ENCODE measurements at regions not wholly inside any gene's neighbourhood (a gene's known extent, or its start where the extent isn't known, plus 50 kb on each side); places are given as distances from the start of the nearest gene placed in this dataset.
A peak's percentile ranks its signal among the peaks of the same experiment; 100 is the strongest.

DNA sequence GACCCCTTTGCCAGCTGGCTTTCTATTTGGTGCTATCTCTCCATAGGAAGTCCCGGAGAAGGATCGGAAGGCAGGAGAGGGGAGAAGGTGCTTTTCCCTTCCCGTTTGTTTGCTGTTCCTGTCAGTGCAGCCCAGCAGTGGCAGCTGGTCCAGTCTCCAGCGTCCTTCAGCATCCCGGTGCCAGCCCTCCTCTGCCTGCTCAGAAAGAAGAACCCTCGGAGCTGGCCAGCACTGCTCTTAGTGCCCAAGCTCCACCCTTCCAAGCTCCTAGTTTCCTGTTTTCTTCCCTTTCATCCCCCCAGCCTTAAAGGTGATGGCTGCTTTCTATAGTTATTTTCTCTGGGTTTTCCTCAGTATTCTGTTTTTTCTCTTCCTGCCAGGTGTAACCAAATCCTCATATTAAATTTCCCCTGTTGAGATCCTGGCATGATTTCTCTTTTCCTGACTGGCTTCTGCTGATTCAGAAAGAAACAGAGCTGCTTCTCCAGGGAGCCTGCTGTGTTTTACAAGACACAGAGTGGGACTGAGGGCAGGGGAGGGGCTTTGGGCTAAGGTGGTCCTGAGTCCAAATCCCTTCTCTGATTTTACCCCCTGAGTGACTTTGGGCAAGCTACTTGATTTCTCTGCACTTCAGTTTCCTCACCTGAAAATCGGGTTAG is 186.8 kb downstream of the COPRS start:
- TF ChIP-seq, protein P1, sequence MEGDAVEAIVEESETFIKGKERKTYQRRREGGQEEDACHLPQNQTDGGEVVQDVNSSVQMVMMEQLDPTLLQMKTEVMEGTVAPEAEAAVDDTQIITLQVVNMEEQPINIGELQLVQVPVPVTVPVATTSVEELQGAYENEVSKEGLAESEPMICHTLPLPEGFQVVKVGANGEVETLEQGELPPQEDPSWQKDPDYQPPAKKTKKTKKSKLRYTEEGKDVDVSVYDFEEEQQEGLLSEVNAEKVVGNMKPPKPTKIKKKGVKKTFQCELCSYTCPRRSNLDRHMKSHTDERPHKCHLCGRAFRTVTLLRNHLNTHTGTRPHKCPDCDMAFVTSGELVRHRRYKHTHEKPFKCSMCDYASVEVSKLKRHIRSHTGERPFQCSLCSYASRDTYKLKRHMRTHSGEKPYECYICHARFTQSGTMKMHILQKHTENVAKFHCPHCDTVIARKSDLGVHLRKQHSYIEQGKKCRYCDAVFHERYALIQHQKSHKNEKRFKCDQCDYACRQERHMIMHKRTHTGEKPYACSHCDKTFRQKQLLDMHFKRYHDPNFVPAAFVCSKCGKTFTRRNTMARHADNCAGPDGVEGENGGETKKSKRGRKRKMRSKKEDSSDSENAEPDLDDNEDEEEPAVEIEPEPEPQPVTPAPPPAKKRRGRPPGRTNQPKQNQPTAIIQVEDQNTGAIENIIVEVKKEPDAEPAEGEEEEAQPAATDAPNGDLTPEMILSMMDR (IDR thresholded peaks at IDR 0.05; ENCODE audit: low read length, missing control alignments) = no peak
- no peak for DNase-seq (ENCODE audit: low read depth)

DNA sequence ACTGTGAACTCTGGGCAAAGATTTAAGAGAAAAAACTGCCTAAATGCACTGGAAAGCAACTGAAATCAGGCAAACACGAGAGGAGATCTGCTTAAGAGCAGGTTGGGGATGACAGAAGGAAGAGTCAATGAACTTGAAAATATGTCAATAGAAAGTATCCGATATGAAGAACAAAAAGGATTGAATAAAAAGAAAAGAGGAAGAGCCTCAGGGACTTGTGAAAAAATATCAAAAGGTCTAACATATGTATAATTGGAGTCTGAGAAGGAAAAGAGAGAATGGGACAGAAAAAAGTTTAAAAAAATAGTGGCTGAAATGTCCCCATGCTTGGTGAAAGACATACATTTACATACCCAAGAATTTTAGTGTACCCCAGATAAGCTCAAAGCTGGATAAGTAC is 195.5 kb downstream of the COPRS start:
- no peak overlapping the region for H3K4me3 ChIP-seq (replicated peaks; ENCODE audit: low read depth, low read length)
- TF ChIP-seq, protein P1 (IDR thresholded peaks at IDR 0.05; ENCODE audit: low read length, missing control alignments) = no peak
- peak; percentile 39 for DNase-seq (ENCODE audit: low read depth)

More for the DNA sequence above, 186.8 kb downstream of the COPRS start:
- H3K4me3 ChIP-seq (replicated peaks; ENCODE audit: low read depth, low read length) = no peak overlapping the region

DNA sequence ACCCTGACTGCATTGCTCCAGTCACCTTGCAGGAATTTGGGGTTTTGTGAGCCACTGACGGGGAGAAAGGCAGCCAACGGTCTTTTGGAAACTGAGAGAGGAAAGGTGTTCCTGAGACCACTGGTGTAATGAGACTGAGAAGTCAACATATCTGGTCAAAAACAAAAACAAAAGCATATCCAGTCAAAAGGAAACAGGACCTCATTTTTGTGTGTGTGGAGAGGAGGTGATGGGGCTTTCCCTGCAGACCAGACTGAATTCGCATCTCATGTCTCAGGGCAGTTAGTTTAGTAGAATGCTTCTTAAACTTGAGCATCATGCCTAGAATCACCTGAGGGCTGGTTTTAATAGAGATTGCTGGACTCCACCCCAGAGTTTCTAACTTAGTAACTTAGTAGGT is 198.4 kb downstream of the COPRS start:
- TF ChIP-seq, protein P1 (IDR thresholded peaks at IDR 0.05; ENCODE audit: low read length, missing control alignments) = no peak
- H3K4me3 ChIP-seq (replicated peaks; ENCODE audit: low read depth, low read length) = no peak overlapping the region
- DNase-seq (ENCODE audit: low read depth) = no peak

DNA sequence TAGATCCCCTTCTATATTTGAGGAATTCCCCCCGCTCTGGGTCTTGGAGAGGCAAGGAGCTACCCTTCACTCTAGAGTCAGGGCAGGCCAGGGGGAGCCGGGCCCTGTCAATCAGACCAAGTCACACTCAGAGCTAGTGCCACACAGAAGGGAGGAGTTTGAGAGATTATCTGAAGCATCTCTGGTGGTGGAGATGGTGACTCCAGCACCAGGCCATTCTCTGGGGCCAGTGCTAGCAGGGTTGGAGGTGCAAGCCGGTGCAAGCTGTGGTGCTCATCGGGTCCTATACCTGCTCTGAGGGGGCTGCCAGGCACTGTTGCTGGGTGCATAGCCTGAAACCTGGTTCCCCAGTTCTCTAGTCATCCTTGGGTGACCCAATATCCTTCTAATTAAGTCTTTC is 201.2 kb downstream of the COPRS start:
- no peak overlapping the region for H3K4me3 ChIP-seq (replicated peaks; ENCODE audit: low read depth, low read length)
- TF ChIP-seq, protein P1 (IDR thresholded peaks at IDR 0.05; ENCODE audit: low read length, missing control alignments) = no peak
- no peak for DNase-seq (ENCODE audit: low read depth)

DNA sequence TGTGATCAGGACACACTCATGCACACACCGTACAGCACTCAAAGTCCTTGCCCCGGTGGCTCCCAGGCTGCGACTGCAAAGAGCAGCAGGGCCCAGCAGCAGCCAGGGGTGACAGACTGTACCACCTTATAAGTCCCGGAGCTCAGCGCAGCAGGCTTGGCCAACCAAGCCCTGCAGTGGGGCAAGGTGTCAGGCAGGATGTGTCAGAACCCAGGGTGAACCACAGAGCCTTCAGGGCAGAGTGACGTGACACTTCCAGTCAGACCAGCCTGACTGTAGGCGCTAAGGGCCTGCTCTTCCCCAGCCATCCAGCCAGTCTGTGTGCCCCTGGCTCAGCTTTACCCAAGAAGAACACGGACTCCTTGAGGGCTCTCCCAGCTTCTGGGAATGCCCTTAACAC is 204.1 kb downstream of the COPRS start:
- H3K4me3 ChIP-seq (replicated peaks; ENCODE audit: low read depth, low read length) = no peak overlapping the region
- no peak for DNase-seq (ENCODE audit: low read depth)
- TF ChIP-seq, protein P1 (IDR thresholded peaks at IDR 0.05; ENCODE audit: low read length, missing control alignments) = no peak

DNA sequence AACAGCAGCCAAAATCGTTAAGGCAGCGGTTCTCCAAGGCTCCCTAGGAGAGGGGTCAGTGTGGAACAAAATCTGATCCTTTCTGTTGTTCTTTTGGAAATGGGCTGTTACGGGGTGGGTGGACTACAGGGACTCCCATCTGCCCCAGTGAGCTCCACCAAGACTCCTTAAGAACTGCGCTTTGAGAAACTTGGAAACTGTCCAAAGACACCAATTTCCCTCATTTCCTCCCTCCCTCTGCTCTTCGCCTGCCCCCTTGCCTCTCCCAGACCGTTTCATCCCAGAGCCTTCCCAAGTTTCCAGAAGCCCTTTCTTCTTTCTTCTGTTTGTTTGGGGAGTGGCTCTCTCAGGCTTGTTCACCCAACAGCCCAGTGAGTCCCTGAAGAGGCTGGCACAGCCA is 205.4 kb downstream of the COPRS start:
- no peak for DNase-seq (ENCODE audit: low read depth)
- no peak overlapping the region for H3K4me3 ChIP-seq (replicated peaks; ENCODE audit: low read depth, low read length)

More for the DNA sequence above, 205.4 kb downstream of the COPRS start:
- TF ChIP-seq, protein P1 (IDR thresholded peaks at IDR 0.05; ENCODE audit: low read length, missing control alignments) = no peak

Measured in fibroblast of pulmonary artery (primary cell).